ENCODE measurements at regions not wholly inside any gene's neighbourhood (a gene's known extent, or its start where the extent isn't known, plus 50 kb on each side); places are given as distances from the start of the nearest gene placed in this dataset.

- DNase-seq (ENCODE audit: low read depth in 2 of 2, low spot score in 1 of 2): no peak
Observed at GRCh38 chr10:65312876-65313275, 1613.0 kb upstream of the LRRTM3 start.

GRCh38 chr10:65313406-65313805 is 1612.4 kb upstream of the LRRTM3 start:
- DNase-seq (ENCODE audit: low read depth in 2 of 2, low spot score in 1 of 2): no peak

GRCh38 chr10:65314253-65314652 is 1611.6 kb upstream of the LRRTM3 start:
- no peak for DNase-seq (ENCODE audit: low read depth in 2 of 2, low spot score in 1 of 2)

- DNase-seq (ENCODE audit: low read depth in 2 of 2, low spot score in 1 of 2): no peak
Observed at GRCh38 chr10:65319493-65319892, 1606.3 kb upstream of the LRRTM3 start.

GRCh38 chr10:65320236-65321026 is 1605.4 kb upstream of the LRRTM3 start:
- no peak for DNase-seq (ENCODE audit: low read depth in 2 of 2, low spot score in 1 of 2)

- DNase-seq (ENCODE audit: low read depth in 2 of 2, low spot score in 1 of 2): no peak
Observed at GRCh38 chr10:65323802-65324201, 1602.0 kb upstream of the LRRTM3 start.

GRCh38 chr10:65325913-65326312 is 1599.9 kb upstream of the LRRTM3 start:
- DNase-seq (ENCODE audit: low read depth in 2 of 2, low spot score in 1 of 2): no peak

GRCh38 chr10:65328486-65328885 is 1597.3 kb upstream of the LRRTM3 start:
- no peak for DNase-seq (ENCODE audit: low read depth in 2 of 2, low spot score in 1 of 2)

GRCh38 chr10:65335311-65335710 is 1590.5 kb upstream of the LRRTM3 start:
- no peak for DNase-seq (ENCODE audit: low read depth in 2 of 2, low spot score in 1 of 2)

GRCh38 chr10:65340340-65340739 is 1585.5 kb upstream of the LRRTM3 start:
- DNase-seq (ENCODE audit: low read depth in 2 of 2, low spot score in 1 of 2): no peak

- DNase-seq (ENCODE audit: low read depth in 2 of 2, low spot score in 1 of 2): no peak
Observed at GRCh38 chr10:65341323-65341925, 1584.4 kb upstream of the LRRTM3 start.

- DNase-seq (ENCODE audit: low read depth in 2 of 2, low spot score in 1 of 2): no peak
Observed at GRCh38 chr10:65342245-65342644, 1583.6 kb upstream of the LRRTM3 start.

- DNase-seq (ENCODE audit: low read depth in 2 of 2, low spot score in 1 of 2): no peak
Observed at GRCh38 chr10:65346466-65346865, 1579.4 kb upstream of the LRRTM3 start.

GRCh38 chr10:65348637-65349036 is 1577.2 kb upstream of the LRRTM3 start:
- no peak for DNase-seq (ENCODE audit: low read depth in 2 of 2, low spot score in 1 of 2)

GRCh38 chr10:65350611-65351010 is 1575.2 kb upstream of the LRRTM3 start:
- DNase-seq (ENCODE audit: low read depth in 2 of 2, low spot score in 1 of 2): no peak

GRCh38 chr10:65355141-65355680 is 1570.6 kb upstream of the LRRTM3 start:
- DNase-seq (ENCODE audit: low read depth in 2 of 2, low spot score in 1 of 2): no peak

GRCh38 chr10:65358565-65358964 is 1567.3 kb upstream of the LRRTM3 start:
- no peak for DNase-seq (ENCODE audit: low read depth in 2 of 2, low spot score in 1 of 2)

GRCh38 chr10:65360497-65360896 is 1565.3 kb upstream of the LRRTM3 start:
- DNase-seq (ENCODE audit: low read depth in 2 of 2, low spot score in 1 of 2): no peak

- no peak for DNase-seq (ENCODE audit: low read depth in 2 of 2, low spot score in 1 of 2)
Observed at GRCh38 chr10:65365878-65366277, 1560.0 kb upstream of the LRRTM3 start.

- no peak for DNase-seq (ENCODE audit: low read depth in 2 of 2, low spot score in 1 of 2)
Observed at GRCh38 chr10:65367706-65368105, 1558.1 kb upstream of the LRRTM3 start.

GRCh38 chr10:65375528-65375927 is 1550.3 kb upstream of the LRRTM3 start:
- DNase-seq (ENCODE audit: low read depth in 2 of 2, low spot score in 1 of 2): no peak

GRCh38 chr10:65377687-65378086 is 1548.1 kb upstream of the LRRTM3 start:
- DNase-seq (ENCODE audit: low read depth in 2 of 2, low spot score in 1 of 2): no peak

All from stimulated activated CD8-positive, alpha-beta memory T cell treated with anti-CD3 and anti-CD28 coated beads, Interleukin-4, amount 100 ng/mL, for 1 hour (primary cell).